GM18873 (cell line): ENCODE measurements at regions not wholly inside any gene's neighbourhood (a gene's known extent, or its start where the extent isn't known, plus 50 kb on each side); places are given as distances from the start of the nearest gene placed in this dataset.

Source experiments
- ATAC-seq: cut with Tn5 transposase; IDR thresholded peaks from one replicate; pipeline ENCODE4 v1.9.1; 2021; ENCODE audit warnings: mild to moderate bottlenecking, moderate library complexity, moderate number of reproducible peaks; ENCODE audit not compliant: unreplicated experiment, low FRiP score

GRCh38 chr9:89972535-89972934, 367.7 kb downstream of the GADD45G start:
- no peak for ATAC-seq

DNA sequence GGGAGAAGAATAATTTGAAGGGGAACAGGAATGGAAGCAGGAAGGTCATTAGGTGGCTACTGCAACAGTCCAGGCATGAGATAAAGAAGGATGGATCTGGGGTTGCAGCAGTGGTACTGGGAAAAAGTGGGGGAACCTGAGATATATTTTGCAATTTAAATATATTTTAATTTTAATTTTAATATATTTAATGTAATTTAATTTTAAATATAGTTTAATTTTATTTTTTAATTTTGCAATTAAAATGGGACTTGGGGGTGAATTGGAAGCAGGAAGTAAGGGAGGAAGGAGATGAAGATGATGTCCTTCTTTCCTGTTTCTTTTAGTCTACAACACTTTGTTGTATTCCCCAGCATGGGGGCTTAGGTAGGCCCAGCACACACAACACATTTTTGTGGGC, 369.8 kb downstream of the GADD45G start:
- ATAC-seq: no peak

DNA sequence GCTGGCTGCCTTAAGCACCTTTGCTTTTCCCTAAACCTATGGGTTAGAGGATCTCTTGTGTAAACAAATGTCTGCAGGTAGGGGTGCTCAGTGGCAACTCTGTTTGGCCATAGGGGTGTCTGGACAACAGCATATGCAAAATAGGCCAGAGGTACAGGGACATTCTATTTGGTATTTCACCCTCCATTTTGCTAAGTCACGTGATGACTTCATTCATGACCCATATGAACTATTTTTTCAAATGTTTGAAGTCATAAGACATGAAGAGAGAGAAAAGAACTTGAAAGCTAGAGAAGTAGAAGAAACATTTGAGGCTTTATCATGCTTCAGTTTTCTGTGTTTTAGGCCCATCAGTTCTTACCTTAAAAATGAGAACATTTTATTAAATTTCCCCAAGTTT, 370.2 kb downstream of the GADD45G start:
- ATAC-seq: no peak

DNA sequence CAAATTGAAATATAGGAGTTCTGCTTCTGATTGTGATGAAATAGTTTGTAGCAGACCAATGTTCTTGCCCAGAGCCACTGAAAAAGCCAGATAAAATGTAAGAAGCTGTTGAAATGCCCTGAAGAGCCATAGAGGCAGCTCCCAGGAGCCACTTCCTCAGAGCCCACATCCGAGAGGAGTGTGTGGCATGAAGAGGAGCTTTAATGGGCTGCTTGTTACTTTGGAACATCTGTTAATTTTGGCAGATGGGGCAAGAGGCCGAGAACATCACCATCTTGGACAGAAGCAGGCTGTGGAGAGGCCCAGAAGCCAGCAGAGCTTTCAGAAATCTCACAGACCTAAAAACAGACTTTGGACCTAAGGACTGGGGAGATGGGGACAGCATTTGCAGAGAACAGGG, 370.8 kb downstream of the GADD45G start:
- no peak for ATAC-seq

GRCh38 chr9:89978185-89978584, 373.4 kb downstream of the GADD45G start:
- ATAC-seq: no peak

DNA sequence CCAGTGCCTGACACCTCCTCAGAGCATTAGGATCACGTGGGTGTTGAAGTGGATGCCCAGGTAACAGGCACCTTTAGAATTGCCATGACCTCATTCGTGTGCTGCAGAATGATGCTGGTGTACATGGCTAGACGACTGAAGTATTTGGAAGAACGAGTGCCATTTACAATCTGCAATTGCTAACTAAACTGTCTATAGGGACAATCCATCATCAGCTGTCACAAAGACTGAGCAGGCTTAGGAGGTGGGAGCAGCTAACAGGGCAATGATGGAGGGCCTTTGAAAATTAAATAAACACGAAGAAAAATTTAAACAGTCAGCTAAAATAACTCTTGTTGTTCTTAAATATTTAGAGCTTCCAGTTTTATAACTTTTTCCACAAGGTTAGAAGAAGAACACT, 375.8 kb downstream of the GADD45G start:
- ATAC-seq: no peak

GRCh38 chr9:89982016-89982415, 377.2 kb downstream of the GADD45G start:
- ATAC-seq: no peak

DNA sequence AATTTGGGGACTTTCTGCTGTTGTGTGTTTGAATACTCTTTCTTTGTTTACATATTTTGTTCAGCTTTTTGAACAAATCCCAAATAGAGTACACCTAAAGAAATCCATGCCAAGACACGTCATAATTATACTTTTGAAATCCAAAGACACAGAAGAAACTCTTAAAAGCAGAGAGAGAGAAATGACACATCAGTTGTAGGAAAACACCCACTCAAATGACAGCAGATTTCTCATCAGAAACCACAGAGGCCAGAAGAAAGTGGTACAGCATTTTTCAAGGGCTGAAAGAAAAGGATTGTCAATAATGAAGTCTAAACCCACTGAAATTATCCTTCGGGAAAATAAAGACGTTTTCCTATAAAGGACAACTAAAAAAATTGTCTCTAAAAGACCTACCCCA, 378.6 kb downstream of the GADD45G start:
- no peak for ATAC-seq

DNA sequence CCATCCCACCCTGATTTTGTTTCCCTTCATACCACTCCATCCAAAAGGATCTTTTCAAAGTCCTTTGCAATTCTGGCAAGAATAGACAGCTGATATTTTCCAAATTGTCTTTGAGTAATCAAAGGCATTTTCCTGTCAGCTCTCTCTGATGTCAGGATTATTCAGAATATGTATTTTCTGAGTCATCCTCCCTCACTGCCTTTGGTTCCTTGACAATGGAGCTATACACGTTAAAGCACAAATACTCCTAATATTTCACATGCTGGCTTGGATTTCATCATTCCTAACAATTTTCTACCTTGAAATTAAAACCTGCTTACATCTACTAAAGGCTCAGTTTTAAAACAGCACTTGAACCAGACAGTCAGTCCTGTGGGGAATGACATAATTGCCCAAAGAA, 379.4 kb downstream of the GADD45G start:
- ATAC-seq: no peak

GRCh38 chr9:89985068-89985467, 380.3 kb downstream of the GADD45G start:
- ATAC-seq: no peak

DNA sequence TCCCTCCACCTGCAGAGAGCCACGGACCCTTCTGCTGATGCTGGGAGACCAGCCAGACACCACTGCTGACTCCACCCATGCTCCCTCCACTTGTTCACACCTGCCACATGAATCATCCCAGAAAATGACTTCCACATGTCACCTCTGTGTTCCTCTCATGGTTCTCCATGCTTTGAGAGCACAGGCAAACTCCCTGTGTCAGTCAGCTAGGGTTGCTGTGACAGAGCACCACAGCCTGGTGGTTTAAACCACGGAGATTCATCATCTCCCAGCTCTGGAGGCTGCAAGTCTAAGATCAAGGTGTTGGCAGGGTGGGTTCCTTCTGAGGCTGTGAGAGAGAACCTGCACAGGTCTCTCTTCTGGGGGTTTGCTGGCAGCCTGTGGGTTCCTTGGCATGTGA, 381.4 kb downstream of the GADD45G start:
- no peak for ATAC-seq

DNA sequence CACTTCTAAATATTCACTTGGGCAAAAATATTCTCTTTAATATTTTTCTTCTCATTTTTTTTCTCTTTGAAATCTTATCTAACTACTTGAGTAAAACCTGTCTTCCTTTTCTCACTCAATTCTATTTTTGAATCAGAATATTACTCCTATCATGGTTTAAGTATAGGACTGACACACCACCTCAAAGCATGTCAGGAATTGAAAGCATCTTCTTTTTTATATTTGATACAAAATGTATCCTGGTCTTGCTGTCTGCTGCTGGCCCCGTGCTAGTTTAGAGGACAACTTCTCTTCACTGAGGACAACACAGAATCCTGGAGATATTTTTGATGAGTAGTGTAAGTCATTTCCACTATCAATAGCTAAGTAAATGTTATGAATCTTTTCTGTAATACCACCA, 383.6 kb downstream of the GADD45G start:
- no peak for ATAC-seq

DNA sequence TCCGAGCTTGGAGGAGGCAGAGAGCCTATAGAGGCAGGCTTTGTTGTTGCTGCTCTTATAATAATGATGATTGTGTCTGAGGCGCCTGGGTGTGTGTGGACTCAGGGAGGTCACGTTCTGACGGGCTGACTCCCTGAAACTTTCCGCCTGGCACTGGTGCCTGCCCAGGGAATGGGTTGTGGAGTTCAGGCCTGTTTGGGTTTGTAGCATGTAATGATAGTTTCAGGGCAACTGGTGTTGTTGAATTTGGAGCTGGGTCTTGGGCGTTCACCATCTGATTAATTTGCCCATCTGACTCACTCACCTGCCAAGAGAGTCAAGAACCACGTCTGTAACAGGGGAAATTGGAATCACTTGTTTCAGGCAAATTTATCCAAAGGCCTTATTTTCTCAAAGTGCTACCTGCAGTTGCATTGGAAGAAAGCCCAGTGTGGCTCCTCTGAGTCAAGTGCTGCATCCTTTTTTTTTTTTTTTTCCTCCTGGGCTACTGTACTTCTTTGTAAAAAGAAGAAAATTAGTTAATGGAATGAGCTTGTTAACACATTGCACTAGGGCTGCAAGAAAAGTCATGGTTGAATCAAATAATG, 386.5 kb downstream of the GADD45G start:
- ATAC-seq: no peak

DNA sequence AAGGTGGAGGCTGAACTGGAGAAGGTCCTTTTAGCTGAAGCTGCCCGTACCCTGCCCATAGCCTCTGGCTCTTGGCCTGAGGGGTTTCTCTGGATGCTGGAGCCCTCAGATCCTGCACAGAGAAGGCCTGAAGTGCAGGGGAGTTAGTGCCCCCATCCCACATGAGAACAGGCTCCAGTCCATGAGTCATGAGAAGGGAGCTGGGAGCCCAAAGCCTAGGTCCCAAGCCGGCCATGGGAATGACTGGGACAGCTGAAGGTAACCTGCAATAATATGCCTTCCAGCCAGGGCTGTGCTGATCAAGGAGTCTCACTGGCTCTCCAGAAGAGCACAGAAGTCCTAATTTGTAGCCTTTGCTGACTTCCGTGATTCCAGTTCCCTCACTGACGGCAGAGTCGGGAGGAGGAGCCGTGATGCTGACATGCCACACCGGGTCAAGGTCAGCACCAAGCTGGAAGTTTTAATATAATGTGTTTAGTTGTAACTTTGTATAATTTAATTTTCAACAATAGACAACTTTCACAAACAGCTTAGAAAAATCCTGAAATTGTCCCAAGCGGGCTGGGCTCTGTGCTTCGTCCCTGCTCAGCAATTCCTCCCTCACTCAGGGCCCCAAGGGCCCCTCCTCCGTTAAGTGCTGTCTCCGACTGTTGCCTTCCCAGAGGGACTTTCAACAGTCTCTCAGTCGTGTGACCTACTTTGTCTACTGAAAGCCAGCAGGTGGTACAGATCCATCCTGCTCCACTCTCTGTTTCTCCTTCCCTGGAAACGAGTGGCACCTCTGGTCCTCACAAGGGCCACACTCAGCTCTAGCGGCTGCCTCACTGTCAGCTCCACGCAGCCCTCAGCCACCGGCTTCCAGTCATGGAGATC, 387.8 kb downstream of the GADD45G start:
- ATAC-seq: no peak

DNA sequence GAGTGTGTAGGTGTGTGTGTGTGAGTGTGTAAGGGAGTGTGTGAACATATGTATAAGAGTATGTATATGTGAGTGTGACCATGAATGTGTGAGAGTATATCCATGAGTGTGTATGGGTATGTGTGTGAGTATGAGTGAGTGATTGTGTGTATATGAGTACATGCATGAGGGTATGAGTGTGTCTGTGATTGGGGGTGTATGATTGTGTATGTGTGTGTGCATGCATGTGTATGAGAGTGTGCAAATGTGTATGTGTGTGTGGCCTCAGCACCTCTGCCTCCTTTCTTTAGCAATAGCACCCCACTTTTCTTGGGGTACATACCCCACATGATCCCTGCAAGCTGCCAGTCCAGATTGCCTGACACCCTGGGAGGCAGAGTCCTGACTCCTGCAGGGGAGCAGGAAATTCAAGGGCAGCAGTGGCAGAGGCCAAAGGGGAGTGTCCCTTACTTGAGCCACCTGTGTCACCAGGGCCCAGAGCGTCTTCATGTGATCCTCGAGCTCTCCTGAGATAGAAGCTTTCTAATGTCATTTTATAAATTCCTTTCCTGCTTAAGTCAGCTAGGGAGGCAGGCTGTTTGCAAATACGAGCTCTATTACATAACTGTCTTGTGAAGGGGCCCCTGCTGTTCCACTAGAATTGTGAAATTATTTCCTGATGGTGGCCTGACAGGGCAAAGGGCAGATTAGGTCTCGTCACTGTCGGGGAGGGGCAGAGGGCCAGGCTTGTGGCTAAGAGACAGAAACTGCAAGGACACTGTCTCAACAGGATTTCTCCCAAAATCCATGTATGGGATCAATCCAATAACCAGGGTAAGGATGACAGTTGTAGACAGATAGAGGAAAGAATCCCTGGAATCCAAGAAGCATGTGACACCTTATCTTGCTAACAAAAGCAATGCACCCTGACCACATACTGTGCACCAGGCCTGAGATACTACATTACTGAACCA, 389.1 kb downstream of the GADD45G start:
- ATAC-seq: no peak

- ATAC-seq: no peak
Measured at GRCh38 chr9:89994988-89995613, 390.3 kb downstream of the GADD45G start.

GRCh38 chr9:89996116-89996515, 391.3 kb downstream of the GADD45G start:
- ATAC-seq: no peak

GRCh38 chr9:89996773-89997172, 392.0 kb downstream of the GADD45G start:
- ATAC-seq: no peak

GRCh38 chr9:89998633-89999032, 393.8 kb downstream of the GADD45G start:
- no peak for ATAC-seq

- ATAC-seq: no peak
Measured at GRCh38 chr9:89999176-89999533, 394.3 kb downstream of the GADD45G start.
